ENCODE measurements at regions not wholly inside any gene's neighbourhood (a gene's known extent, or its start where the extent isn't known, plus 50 kb on each side); places are given as distances from the start of the nearest gene placed in this dataset.

GRCh38 chr1:194069168-194069830, 882.9 kb upstream of the B3GALT2 start:
- no peak for TF ChIP-seq CTCF (IDR thresholded peaks at IDR 0.05 in 2 of 3, conservative IDR thresholded peaks at IDR 0.05 in 1 of 3; ENCODE audit: insufficient read depth in 2 of 3, low read depth in 1 of 3, low read length in 3 of 3)
- TF ChIP-seq MECOM (CRISPR knock-in tag; IDR thresholded peaks at IDR 0.05) = no peak
- no peak for TF ChIP-seq NR1H2 (CRISPR knock-in tag; IDR thresholded peaks at IDR 0.05)
- no peak for TF ChIP-seq POLR2AphosphoS5 (IDR thresholded peaks at IDR 0.05; ENCODE audit: control insufficient read depth, insufficient read depth, low read depth, low read length)
- TF ChIP-seq ADNP (tag; IDR thresholded peaks at IDR 0.05) = no peak
- no peak for TF ChIP-seq MAZ (CRISPR knock-in tag; conservative IDR thresholded peaks at IDR 0.05 in 1 of 2, IDR thresholded peaks at IDR 0.05 in 1 of 2)
- no peak for TF ChIP-seq NFATC3 (IDR thresholded peaks at IDR 0.05)
- TF ChIP-seq HIVEP1 (CRISPR knock-in tag; IDR thresholded peaks at IDR 0.05) = no peak
- TF ChIP-seq FOS (IDR thresholded peaks at IDR 0.05; ENCODE audit: extremely low read depth, insufficient read length) = no peak
- TF ChIP-seq TRIM28 (IDR thresholded peaks at IDR 0.05) = no peak
- TF ChIP-seq NFIC (IDR thresholded peaks at IDR 0.05) = no peak
- no peak for TF ChIP-seq ARID1B (IDR thresholded peaks at IDR 0.05)

Measured in K562 (cell line).